IMR-90 (cell line): ENCODE measurements at regions not wholly inside any gene's neighbourhood (a gene's known extent, or its start where the extent isn't known, plus 50 kb on each side); places are given as distances from the start of the nearest gene placed in this dataset.

Experiments
- ATAC-seq: fragments of 200-7000 bp; cut with Tn5 transposase; 2 replicates; pipeline ENCODE4 v1.9.1; 2020; ENCODE audit warnings: low read depth, mild to moderate bottlenecking, moderate library complexity
- BruUV-seq: library from RNA; stranded (reverse); fragments of 400-500 nt; replicated peaks from 2 replicates; lab custom pipeline; 2021; lab: Mats Ljungman, UMichigan
- CTCF ChIA-PET: fragments of 300-600 bp; formaldehyde crosslinking; extraction: SDS; loops from one replicate; lab custom pipeline; 2021; ENCODE audit warnings: antibody characterized with exemption; lab: Yijun Ruan, JAX
- POLR2A ChIA-PET: fragments of 300-600 bp; sonication (Branson Sonifier 250); formaldehyde crosslinking; loops from one replicate; lab custom pipeline; 2022; ENCODE audit warnings: antibody characterized with exemption; ENCODE audit not compliant: unreplicated experiment; lab: Charles Lee
- DNase-seq: peaks from one replicate; pipeline ENCODE4 v3.0.0; 2013
- H2AFZ ChIP-seq: replicated peaks from 2 replicates; pipeline ENCODE3; 2013; ENCODE audit warnings: low read length, mild to moderate bottlenecking; ENCODE audit not compliant: poor library complexity
- H2AK5ac ChIP-seq: 2 replicates; pipeline ENCODE4 v1.6.1; 2013; ENCODE audit warnings: low read depth, low read length, inconsistent platforms
- H2AK9ac ChIP-seq: replicated peaks from 2 replicates; pipeline ENCODE3; 2013; ENCODE audit warnings: mild to moderate bottlenecking, low read depth, low read length, moderate library complexity; ENCODE audit not compliant: poor library complexity
- H2BK120ac ChIP-seq: 2 replicates; pipeline ENCODE4 v1.6.1; 2013; ENCODE audit warnings: low read depth, low read length, inconsistent platforms
- H2BK15ac ChIP-seq: 3 replicates; pipeline ENCODE4 v1.6.1; 2013; ENCODE audit warnings: low read depth, low read length, inconsistent platforms
- H2BK20ac ChIP-seq: 2 replicates; pipeline ENCODE4 v1.6.1; 2013; ENCODE audit warnings: low read depth, mild to moderate bottlenecking, inconsistent platforms, low read length, moderate library complexity
- H2BK5ac ChIP-seq: 2 replicates; pipeline ENCODE4 v1.6.1; 2013; ENCODE audit warnings: mild to moderate bottlenecking, low read depth, low read length, inconsistent platforms; ENCODE audit not compliant: poor library complexity, severe bottlenecking
- H3K14ac ChIP-seq: replicated peaks from 2 replicates; pipeline ENCODE4 v1.6.1; 2013; ENCODE audit warnings: low read depth, low read length, inconsistent platforms
- H3K18ac ChIP-seq: 2 replicates; pipeline ENCODE4 v1.6.1; 2013; ENCODE audit warnings: low read depth, low read length, control low read depth
- H3K23ac ChIP-seq: 2 replicates; pipeline ENCODE4 v1.6.1; 2013; ENCODE audit warnings: low read depth, low read length, inconsistent platforms
- H3K27ac ChIP-seq: 2 replicates; pipeline ENCODE4 v1.5.1; 2013; ENCODE audit warnings: mild to moderate bottlenecking, control low read depth, low read length; ENCODE audit not compliant: insufficient read depth
- H3K27me3 ChIP-seq: 2 replicates; pipeline ENCODE4 v1.6.1; 2013; ENCODE audit warnings: low read length; ENCODE audit not compliant: control insufficient read depth, insufficient read depth
- H3K36me3 ChIP-seq: 2 replicates; pipeline ENCODE4 v1.6.1; 2013; ENCODE audit warnings: low read length, mixed read lengths; ENCODE audit not compliant: control insufficient read depth, insufficient read depth
- H3K4ac ChIP-seq: 2 replicates; pipeline ENCODE4 v1.6.1; 2013; ENCODE audit warnings: low read depth, low read length, inconsistent platforms
- H3K4me1 ChIP-seq: 2 replicates; pipeline ENCODE4 v1.6.1; 2013; ENCODE audit warnings: low read length, mixed read lengths; ENCODE audit not compliant: control insufficient read depth, insufficient read depth
- H3K4me2 ChIP-seq: 2 replicates; pipeline ENCODE4 v1.6.1; 2013; ENCODE audit warnings: low read depth, mild to moderate bottlenecking, control low read depth, low read length, moderate library complexity
- H3K4me3 ChIP-seq: 2 replicates; pipeline ENCODE4 v1.5.1; 2013; ENCODE audit warnings: low read depth, mild to moderate bottlenecking, control low read depth, low read length, moderate library complexity; ENCODE audit not compliant: insufficient read depth
- H3K56ac ChIP-seq: 2 replicates; pipeline ENCODE4 v1.6.1; 2013; ENCODE audit warnings: low read length, inconsistent platforms; ENCODE audit not compliant: insufficient read depth; ENCODE audit errors: extremely low read depth
- H3K79me1 ChIP-seq, 2 experiments: 2 replicates each; pipeline ENCODE4 v1.6.1; 2013; ENCODE audit warnings: low read length in 2 of 2, inconsistent platforms in 1 of 2, low read depth in 1 of 2
- H3K9ac ChIP-seq: 2 replicates; pipeline ENCODE4 v1.6.1; 2013; ENCODE audit warnings: low read depth, low read length, control low read depth
- H3K9me1 ChIP-seq: 2 replicates; pipeline ENCODE4 v1.6.1; 2013; ENCODE audit warnings: low read length, inconsistent platforms; ENCODE audit not compliant: insufficient read depth
- H3K9me3 ChIP-seq: 2 replicates; pipeline ENCODE4 v1.6.1; 2013; ENCODE audit warnings: low read length; ENCODE audit not compliant: control insufficient read depth, insufficient read depth
- H4K20me1 ChIP-seq: 2 replicates; pipeline ENCODE4 v1.6.1; 2013; ENCODE audit warnings: low read length, inconsistent platforms; ENCODE audit not compliant: insufficient read depth
- H4K5ac ChIP-seq: 2 replicates; pipeline ENCODE4 v1.6.1; 2013; ENCODE audit warnings: mild to moderate bottlenecking, low read depth, low read length, control low read depth
- H4K8ac ChIP-seq, 2 experiments: 2 replicates each; pipeline ENCODE4 v1.6.1; 2013; ENCODE audit warnings: low read depth in 2 of 2, low read length in 2 of 2, control low read depth in 1 of 2, inconsistent platforms in 1 of 2
- H4K91ac ChIP-seq: 2 replicates; pipeline ENCODE4 v1.6.1; 2013; ENCODE audit warnings: low read depth, low read length, inconsistent platforms; ENCODE audit not compliant: insufficient read depth
- CEBPB ChIP-seq: IDR thresholded peaks from 2 replicates; pipeline ENCODE4 v1.6.1; 2012; ENCODE audit warnings: low read depth, low read length, improper control_type of control experiment
- CHD1 ChIP-seq: IDR thresholded peaks from 2 replicates; pipeline ENCODE4 v1.6.1; 2012; ENCODE audit warnings: low read depth, low read length, improper control_type of control experiment
- MAFK ChIP-seq: IDR thresholded peaks from 2 replicates; pipeline ENCODE4 v1.6.1; 2012; ENCODE audit warnings: low read depth, low read length, improper control_type of control experiment
- MXI1 ChIP-seq: IDR thresholded peaks from 2 replicates; pipeline ENCODE4 v1.6.1; 2012; ENCODE audit warnings: low read depth, mild to moderate bottlenecking, low read length, moderate library complexity, borderline replicate concordance
- NFE2L2 ChIP-seq: fragments of 150-350 bp; IDR thresholded peaks from 2 replicates; pipeline ENCODE4 v1.6.1; 2016; ENCODE audit warnings: low read depth, mild to moderate bottlenecking, low read length
- POLR2A ChIP-seq: IDR thresholded peaks from 2 replicates; pipeline ENCODE4 v1.6.1; 2012; ENCODE audit warnings: mild to moderate bottlenecking, low read depth, low read length
- RAD21 ChIP-seq: IDR thresholded peaks from 2 replicates; pipeline ENCODE4 v1.6.1; 2012; ENCODE audit warnings: low read length, improper control_type of control experiment
- RCOR1 ChIP-seq: IDR thresholded peaks from 2 replicates; pipeline ENCODE4 v1.6.1; 2012; ENCODE audit warnings: mild to moderate bottlenecking, low read length, improper control_type of control experiment; ENCODE audit not compliant: insufficient replicate concordance
- USF2 ChIP-seq: fragments of 150-350 bp; IDR thresholded peaks from 2 replicates; pipeline ENCODE4 v1.6.1; 2017; ENCODE audit warnings: mild to moderate bottlenecking, antibody characterized with exemption, low read length, low read depth
- WGBS, 2 experiments: methylation state at CpG; one replicate each; pipeline versions ENCODE4 v1.1.5 to v1.1.7; 2013; ENCODE audit warnings: missing lambda C conversion rate in 2 of 2; ENCODE audit not compliant: insufficient read length in 1 of 2; ENCODE audit errors: extremely low coverage in 2 of 2; 5-methylcytosine and 5-hydroxymethylcytosine counted together
- dilution Hi-C: fragments of 300-500 bp; cut with HindIII; formaldehyde crosslinking; loops from one replicate; pipeline ENCODE4 v1.14.3; 2018; ENCODE audit warnings: low sequenced_read_pairs; ENCODE audit not compliant: unreplicated experiment
- in situ Hi-C: fragments of 300-500 bp; cut with MboI; formaldehyde crosslinking; loops from 3 replicates; pipeline ENCODE4 v1.14.3; 2019; ENCODE audit warnings: low sequenced_read_pairs, inconsistent platforms, mixed read lengths
- intact Hi-C: fragments of 100-400 bp; cut with micrococcal nuclease; formaldehyde crosslinking; loops from 2 replicates; pipeline ENCODE4 v1.10.0; 2022

GRCh38 chr2:146990311-146991054, 854.3 kb upstream of the ACVR2A start:
- no peak overlapping the region for H4K91ac ChIP-seq
- H2BK120ac ChIP-seq = no peak overlapping the region
- no peaks in the 10 kb centered on the region for H3K79me1 ChIP-seq
- dilution Hi-C loops = no loop called here
- POLR2A ChIA-PET = no interaction called here
- no peak overlapping the region for H3K4ac ChIP-seq
- in situ Hi-C loops = no loop called here
- no peak overlapping the region for H3K4me3 ChIP-seq
- H3K23ac ChIP-seq = no peak overlapping the region
- H3K9me3 ChIP-seq = no peaks in the 10 kb centered on the region; the same call in 1 of the 2 replicates
- no peak overlapping the region for H3K56ac ChIP-seq
- intact Hi-C loops = no loop called here
- no peak overlapping the region; the same call in 1 of the 2 replicates for H3K4me2 ChIP-seq
- no peak overlapping the region for H3K14ac ChIP-seq
- DNase-seq (peak; percentile 26), ATAC-seq (peak; percentile 52)
- H2AFZ ChIP-seq = no peak overlapping the region
- no peaks in the 10 kb centered on the region for H3K9me1 ChIP-seq
- no CpG with 5 or more reads among the region's 6 CpGs for WGBS, 2 experiments
- H3K18ac ChIP-seq = peak overlapping the region; percentile 69; the same call in 1 of the 2 replicates
- no peak overlapping the region for H2AK9ac ChIP-seq
- no peak overlapping the region for H2AK5ac ChIP-seq
- no peak overlapping the region; the same call in 1 of the 2 replicates for H4K5ac ChIP-seq
- TF ChIP-seq CEBPB = no peak
- no peak for TF ChIP-seq RCOR1
- no peak for TF ChIP-seq NFE2L2
- no peak for TF ChIP-seq RAD21
- no peak for TF ChIP-seq MXI1
- TF ChIP-seq CHD1 = no peak
- no peak for TF ChIP-seq MAFK
- TF ChIP-seq POLR2A = no peak
- no peak for TF ChIP-seq USF2
- no peak overlapping the region; a peak in 1 of 4 replicates for H4K8ac ChIP-seq
- H3K4me1 ChIP-seq = peaks cover 2% of the 10 kb centered on the region; the same call in 1 of the 2 replicates
- no peak overlapping the region for H2BK20ac ChIP-seq
- CTCF ChIA-PET = interaction anchor here (0.6 kb wide), 1 partner anchor 885 kb away, joined by 3 read pairs; no protein-coding TSS in a partner anchor
- no peaks in the 10 kb centered on the region for H3K36me3 ChIP-seq
- no peak overlapping the region for H2BK5ac ChIP-seq
- no peaks in the 10 kb centered on the region for H4K20me1 ChIP-seq
- no peak overlapping the region for H2BK15ac ChIP-seq
- no peaks in the 10 kb centered on the region; the same call in 1 of the 2 replicates for H3K27me3 ChIP-seq
- no TSS peak for BruUV-seq
- peak overlapping the region; percentile 66; the same call in 1 of the 2 replicates for H3K27ac ChIP-seq
- no peak overlapping the region for H3K9ac ChIP-seq
